Muscle of arm (tissue), 1 donor: ENCODE measurements at regions not wholly inside any gene's neighbourhood (a gene's known extent, or its start where the extent isn't known, plus 50 kb on each side); places are given as distances from the start of the nearest gene placed in this dataset.

Experiments
- DNase-seq: peaks from one replicate; pipeline ENCODE4 v3.0.0-alpha.2; 2013

- DNase-seq, result no peak
Measured at GRCh38 chr5:143664623-143665022, 147.3 kb upstream of the HMHB1 start.

DNA sequence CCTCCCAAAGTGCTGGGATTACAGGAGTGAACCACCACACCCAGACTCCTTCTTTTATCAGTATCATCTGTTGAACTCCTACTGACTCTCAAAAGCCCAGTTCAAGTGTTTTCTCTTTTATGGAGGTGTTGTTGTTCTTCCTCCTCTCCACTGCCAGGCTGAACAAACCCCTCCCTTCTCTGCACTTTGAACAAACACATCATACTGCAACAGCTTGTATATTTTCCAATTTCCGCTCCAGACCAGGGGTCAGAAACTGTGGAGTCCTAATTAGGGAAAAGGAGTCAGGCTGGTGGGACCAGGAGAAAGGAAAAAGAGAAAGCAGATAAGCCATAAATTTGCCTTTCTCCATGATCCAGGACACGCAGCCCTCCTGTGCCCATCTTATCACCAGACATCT lies 148.1 kb upstream of the HMHB1 start:
- DNase-seq, result no peak

GRCh38 chr5:143662020-143662419 lies 149.9 kb upstream of the HMHB1 start:
- no peak for DNase-seq

DNA sequence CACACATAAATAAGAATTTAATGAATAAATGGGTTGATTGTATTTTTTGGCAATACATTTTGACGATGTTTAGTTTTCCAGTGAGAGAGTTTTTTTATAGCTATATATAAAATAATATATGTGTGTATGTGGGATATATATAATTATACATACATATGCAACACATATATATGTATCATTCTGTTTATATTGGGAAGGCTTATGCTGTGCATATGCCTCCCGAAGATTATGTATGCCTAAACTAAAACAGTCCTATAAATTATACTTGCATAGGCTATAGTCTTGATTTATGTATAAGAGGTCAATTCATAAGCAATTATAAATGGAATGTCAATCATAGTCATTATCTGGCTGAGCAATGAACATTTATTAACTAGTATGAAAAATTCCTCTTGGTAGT lies 151.3 kb upstream of the HMHB1 start:
- DNase-seq, result no peak

DNA sequence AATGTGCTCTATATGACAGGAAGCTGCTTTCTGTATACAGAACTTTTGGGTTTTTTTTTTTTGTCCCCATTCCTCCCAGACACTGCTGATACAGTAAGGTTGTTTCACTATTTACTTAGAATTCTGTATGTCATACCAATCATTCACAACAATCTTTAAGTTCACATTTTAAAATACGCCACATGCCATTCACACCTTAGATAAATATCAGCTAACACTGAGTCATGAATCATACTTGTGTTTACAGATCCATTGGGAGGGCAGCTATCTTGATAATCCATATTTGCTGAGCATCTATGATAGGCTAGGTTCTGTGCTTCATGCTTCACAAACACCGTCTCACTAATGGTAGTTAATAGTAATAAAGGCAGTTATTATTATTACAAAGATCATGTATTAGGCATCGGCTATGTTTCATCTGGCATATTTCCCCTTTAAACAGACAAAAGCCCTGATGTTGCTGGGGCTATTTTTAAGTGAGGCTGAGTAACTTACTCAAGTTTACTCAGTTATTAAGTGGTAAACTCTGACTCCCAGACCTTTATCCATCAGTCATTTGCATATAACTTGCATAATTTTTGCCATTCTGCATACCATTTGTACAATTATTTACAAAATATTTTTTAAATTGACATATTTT lies 152.2 kb upstream of the HMHB1 start:
- no peak for DNase-seq

- DNase-seq, result no peak
Measured at GRCh38 chr5:143658956-143659355, 153.0 kb upstream of the HMHB1 start.

DNA sequence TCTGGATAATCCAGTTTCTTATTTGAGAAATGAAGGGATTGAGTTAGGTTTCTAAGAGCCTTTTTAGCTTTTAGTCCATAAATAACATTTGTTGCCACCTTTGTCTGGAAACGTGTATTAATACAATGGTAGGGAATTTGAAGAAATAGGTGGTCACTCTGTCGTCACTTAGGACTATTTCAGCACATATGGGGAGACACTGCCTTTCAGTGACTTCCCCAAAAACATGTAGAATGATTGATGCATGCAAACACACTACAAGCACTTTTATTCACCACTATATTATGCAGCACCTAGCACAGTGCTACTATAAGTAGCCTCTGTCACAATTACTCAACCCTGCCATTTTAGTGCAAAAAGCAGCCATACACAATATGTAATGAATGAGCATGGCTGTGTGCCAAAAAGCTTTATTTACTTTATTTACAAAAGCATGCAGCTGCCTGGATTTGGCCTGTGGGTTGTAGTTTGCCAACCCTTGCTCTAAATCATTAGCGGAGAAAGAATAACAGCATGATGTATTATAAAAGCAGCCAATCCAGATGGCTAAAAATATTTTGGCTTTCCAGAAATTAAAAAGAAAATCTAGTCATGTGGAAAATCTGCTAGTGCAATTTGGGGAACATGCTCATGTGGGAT lies 154.2 kb upstream of the HMHB1 start:
- DNase-seq, result peak; percentile 46

DNA sequence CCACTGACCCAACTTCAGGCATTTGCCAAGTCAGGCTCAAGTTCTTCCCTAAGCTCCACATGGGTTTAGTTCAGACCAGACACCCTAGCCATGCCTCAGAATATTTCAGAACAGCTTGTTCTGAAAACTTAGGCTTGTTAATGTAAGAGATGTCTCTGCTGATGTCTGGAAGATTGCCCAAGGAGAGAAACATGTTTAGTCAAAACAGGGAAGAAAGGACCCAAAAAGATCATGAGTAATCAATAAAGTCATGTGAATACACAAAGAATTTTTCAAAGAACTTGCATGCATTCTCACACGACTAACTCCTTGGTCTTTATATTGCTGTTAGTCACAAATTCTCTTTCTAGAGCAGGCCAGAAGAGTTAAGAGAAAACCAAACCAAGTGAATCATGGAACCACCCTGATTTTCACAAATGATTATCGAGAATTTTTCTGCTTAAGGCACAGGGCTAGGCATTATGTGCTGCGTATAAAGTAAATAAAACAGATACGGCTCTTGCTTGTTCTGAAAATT lies 158.1 kb upstream of the HMHB1 start:
- DNase-seq, result no peak

- DNase-seq, result no peak
Measured at GRCh38 chr5:143653256-143653655, 158.7 kb upstream of the HMHB1 start.

GRCh38 chr5:143652108-143652700 lies 159.8 kb upstream of the HMHB1 start:
- peak; percentile 40 for DNase-seq

GRCh38 chr5:143649937-143650621 lies 161.9 kb upstream of the HMHB1 start:
- DNase-seq, result peak; percentile 82

DNA sequence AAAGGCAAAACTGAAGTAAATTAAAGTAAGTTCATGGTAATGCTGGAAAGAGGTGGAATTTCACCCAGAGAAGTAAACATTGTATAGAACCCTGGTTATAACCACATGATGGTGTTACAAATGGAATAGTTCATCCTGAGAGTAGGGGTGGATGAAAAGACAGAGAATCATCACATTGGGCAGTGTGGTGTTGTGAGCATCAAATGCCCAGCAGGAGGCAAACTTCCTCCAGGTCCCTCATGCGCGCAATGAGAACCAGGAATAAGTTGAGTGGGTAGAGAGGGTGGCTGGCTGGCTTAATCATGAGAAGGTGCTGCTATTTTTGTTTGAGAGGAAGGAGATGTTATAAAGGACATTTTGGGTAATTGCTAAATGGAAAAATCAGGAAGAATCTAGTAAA lies 163.3 kb upstream of the HMHB1 start:
- DNase-seq, result no peak

DNA sequence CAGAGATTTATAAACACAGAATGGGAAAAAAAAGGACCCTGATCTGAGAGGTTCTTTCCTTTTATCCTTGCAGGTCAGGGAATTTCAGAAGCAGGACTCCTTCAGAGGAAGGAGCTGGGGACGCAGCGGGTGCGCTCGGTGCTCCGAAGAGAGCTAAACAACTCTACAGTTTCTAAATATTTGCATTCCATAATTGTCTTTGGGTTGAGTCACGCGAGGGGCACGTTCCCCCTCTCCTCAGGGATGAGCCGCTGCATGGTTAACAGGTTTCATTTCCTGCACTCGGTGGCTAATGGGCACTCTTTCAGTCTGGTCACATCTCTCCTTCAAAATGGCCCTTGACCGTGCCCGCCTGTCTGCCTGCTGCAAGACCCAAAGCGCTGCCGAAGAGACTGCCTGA lies 165.0 kb upstream of the HMHB1 start:
- no peak for DNase-seq

DNA sequence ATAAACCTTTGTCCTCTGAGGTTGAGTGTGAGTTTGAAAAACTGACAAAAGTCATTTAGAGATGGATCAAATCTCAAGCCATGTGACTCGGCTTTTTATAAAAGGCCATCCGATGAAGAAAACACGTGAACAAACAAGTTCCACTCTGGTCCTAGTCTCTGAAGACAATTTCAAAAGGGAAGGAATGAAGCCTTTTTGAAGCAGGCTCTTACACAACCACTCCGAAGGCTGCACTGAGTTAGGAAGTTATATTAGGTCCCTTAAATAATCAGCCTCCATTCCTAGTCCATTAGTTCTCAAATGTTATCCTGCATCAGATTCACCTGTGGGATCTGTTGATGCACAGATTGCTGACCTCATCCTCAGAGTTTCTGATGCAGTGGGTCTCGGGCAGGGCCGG lies 166.6 kb upstream of the HMHB1 start:
- no peak for DNase-seq

DNA sequence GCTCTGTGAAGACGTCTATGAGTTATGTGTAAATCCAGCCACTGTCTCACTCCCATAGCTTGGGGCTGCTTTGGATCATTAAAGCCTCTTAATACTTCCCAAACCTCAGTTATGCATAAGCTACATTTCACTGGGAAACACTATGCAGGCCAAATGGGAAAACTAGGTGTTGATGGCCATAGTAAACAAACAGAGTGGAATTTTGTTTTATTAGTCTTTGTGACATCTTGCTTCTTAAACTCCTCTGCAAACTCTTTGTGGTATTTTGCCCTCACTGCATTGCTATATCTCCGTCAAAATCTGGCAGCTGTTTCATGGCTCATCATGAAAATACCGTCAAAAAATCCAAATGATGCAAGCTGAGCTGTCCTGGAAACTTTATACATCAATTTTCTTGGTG lies 167.2 kb upstream of the HMHB1 start:
- no peak for DNase-seq

DNA sequence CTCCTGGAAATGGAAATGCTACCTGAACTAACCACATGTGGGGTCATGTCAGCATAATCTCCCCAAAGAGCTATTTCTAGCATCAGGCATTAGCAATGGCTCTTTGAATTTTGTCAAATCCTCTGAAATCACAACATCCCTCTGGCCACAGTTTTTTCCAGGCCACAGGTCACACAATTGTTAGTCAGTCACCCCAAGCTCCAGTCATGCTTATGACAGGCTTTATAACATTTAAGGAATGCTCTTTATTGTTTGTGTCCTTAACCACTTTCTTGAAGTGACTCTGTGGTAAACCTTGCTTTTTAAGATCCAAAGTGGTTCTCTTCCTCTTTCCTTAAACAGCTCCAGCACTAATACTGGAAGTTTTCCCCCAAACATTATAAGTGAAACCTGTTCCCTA lies 169.2 kb upstream of the HMHB1 start:
- no peak for DNase-seq

- DNase-seq, result no peak
Measured at GRCh38 chr5:143641549-143642355, 170.2 kb upstream of the HMHB1 start.

DNA sequence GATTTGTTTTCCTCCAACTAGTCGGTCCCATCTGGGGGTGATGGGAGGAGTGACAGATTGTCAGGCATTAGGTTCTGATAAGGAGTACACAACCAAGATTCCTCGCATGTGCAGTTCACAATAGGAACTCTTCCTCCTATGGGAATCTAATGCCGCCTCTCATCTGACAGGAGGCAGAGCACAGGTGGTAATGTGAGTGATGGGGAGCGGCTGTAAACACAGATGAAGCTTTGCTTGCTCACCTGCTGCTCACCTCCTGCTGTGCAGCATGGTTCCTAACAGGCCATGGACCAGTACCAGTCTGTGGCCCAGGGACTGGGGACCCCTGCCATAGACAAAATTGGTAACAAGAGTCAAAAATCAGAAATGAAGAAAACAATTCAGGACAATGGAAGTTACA lies 173.3 kb upstream of the HMHB1 start:
- no peak for DNase-seq

DNA sequence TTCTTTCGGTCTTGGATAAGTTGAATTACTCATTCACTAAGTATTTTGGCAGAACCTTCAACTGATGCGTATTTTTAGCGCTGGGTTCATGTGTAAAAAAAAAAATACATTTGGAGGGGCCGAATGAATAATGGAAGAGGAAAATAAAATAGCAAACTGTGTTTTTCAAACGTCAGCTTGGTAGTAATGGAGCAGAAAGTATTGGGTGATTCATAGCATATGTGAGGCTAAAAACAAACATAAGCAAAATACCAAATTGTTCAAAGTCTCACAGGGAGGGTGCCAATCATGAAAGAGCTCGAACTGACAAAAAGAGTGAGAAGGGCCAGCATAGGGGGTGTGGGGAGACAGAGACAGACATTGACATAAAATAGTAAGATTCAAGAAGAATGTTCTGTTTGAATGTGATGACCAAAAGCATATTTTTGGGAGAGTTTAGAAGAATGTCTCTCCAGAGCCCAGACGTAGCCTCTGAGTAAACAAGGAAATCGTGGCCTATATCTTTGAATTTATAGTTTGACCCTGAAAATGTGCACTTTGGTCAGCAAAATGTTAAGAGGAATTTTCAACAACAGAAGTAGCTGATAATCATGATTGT lies 174.9 kb upstream of the HMHB1 start:
- no peak for DNase-seq

DNA sequence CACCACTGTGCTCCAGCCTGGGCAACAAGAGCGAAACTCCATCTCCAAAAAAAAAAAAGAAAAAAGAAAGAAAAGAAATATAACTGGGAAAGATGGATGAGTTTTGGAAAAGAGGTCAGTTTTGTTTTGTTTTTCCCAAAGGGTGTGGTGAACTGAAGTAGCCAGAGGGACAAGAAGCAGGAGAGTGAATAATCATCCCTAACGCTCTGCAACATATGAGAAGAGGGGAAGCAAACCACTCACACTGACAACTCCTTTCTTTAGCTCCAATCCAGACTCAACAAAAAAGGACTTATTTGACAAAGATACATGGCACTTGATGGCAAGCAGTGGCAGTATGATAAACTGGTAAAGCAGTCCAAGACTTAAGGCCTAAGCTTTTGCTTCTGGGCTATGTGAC lies 176.1 kb upstream of the HMHB1 start:
- DNase-seq, result no peak

- DNase-seq, result no peak
Measured at GRCh38 chr5:143635146-143635752, 176.7 kb upstream of the HMHB1 start.
